Stomach (tissue), 4 donors: ENCODE measurements at regions not wholly inside any gene's neighbourhood (a gene's known extent, or its start where the extent isn't known, plus 50 kb on each side); places are given as distances from the start of the nearest gene placed in this dataset.

Source experiments
- CTCF ChIP-seq, 7 experiments: fragments of 450-650 bp in 4 of 7; fragments of 200-600 bp in 3 of 7; sonication (generic) in 3 of 7; IDR thresholded peaks; one replicate each; pipeline ENCODE4 v1.5.1; 2016 to 2019; ENCODE audit warnings: antibody characterized with exemption in 7 of 7, control low read depth in 2 of 7, mild to moderate bottlenecking in 1 of 7
- POLR2AphosphoS5 ChIP-seq, 3 donors: sonication (generic); formaldehyde crosslinking; IDR thresholded peaks; one replicate each; pipeline ENCODE4 v1.6.1; 2016; ENCODE audit warnings: antibody characterized with exemption in 3 of 3

GRCh38 chr7:84822941-84823510, 363.8 kb downstream of the SEMA3D start:
- TF ChIP-seq CTCF (IDR thresholded peaks at IDR 0.05): no peak
- TF ChIP-seq POLR2AphosphoS5 (IDR thresholded peaks at IDR 0.05): no peak
